HEK293T (cell line): ENCODE measurements at regions not wholly inside any gene's neighbourhood (a gene's known extent, or its start where the extent isn't known, plus 50 kb on each side); places are given as distances from the start of the nearest gene placed in this dataset.

Experiments
- BHLHE40 ChIP-seq: fragments of 450-650 bp; IDR thresholded peaks from 2 replicates; pipeline ENCODE4 v1.6.1; 2016; ENCODE audit warnings: mild to moderate bottlenecking, moderate library complexity, borderline replicate concordance
- FOXM1 ChIP-seq: fragments of 450-650 bp; IDR thresholded peaks from 2 replicates; pipeline ENCODE4 v1.6.1; 2017; ENCODE audit warnings: mild to moderate bottlenecking, borderline replicate concordance
- HDGF ChIP-seq: fragments of 450-650 bp; IDR thresholded peaks from 2 replicates; pipeline ENCODE4 v1.6.1; 2017; ENCODE audit warnings: antibody characterized with exemption, borderline replicate concordance
- NFRKB ChIP-seq: fragments of 450-650 bp; IDR thresholded peaks from 2 replicates; pipeline ENCODE4 v1.6.1; 2016; ENCODE audit warnings: mild to moderate bottlenecking, moderate library complexity
- SUZ12 ChIP-seq: fragments of 450-650 bp; IDR thresholded peaks from 2 replicates; pipeline ENCODE4 v1.6.1; 2016; ENCODE audit warnings: mild to moderate bottlenecking
- TARDBP ChIP-seq: fragments of 450-650 bp; IDR thresholded peaks from 2 replicates; pipeline ENCODE4 v1.6.1; 2016

DNA sequence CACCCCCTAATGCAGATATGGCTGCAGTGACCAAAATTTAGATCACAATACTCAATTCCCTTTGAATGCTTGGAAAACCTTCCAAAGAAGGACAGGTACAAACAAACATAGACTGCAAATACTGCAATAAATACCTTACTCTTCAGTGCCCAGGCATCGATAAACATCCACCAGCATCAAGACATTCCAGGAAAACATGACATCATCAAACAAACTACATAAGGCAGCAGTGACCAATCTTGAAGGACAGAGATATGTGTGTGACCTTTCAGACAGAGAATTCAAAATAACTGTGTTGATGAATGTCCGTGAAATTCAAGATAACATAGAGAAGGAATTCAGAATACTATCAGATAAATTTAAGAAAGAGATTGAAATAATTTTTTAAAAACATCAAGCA is 488.6 kb downstream of the TLR4 start:
- no peak for TF ChIP-seq TARDBP
- TF ChIP-seq NFRKB, result no peak
- no peak for TF ChIP-seq HDGF
- TF ChIP-seq FOXM1, result no peak
- no peak for TF ChIP-seq BHLHE40
- TF ChIP-seq SUZ12, result no peak
